WERI-Rb-1 (cell line): ENCODE measurements at regions not wholly inside any gene's neighbourhood (a gene's known extent, or its start where the extent isn't known, plus 50 kb on each side); places are given as distances from the start of the nearest gene placed in this dataset.
"Not testable (repeated sequence)": the region's sequence is repeated elsewhere in the genome, so short reads cannot be mapped to it uniquely, and the experiment has no call there.

Source experiments
- DNase-seq: peaks from one replicate; pipeline ENCODE4 v3.0.0-alpha.2; 2020
- H3K27ac ChIP-seq: fragments of 250-450 bp; sonication (Bioruptor Pico); 2 replicates; pipeline ENCODE4 v1.5.1; 2020; ENCODE audit warnings: mild to moderate bottlenecking, moderate library complexity
- H3K27me3 ChIP-seq: fragments of 250-450 bp; sonication (Bioruptor Pico); 2 replicates; pipeline ENCODE4 v1.5.1; 2021; ENCODE audit warnings: mild to moderate bottlenecking, low read depth, moderate library complexity; ENCODE audit not compliant: insufficient read depth, severe bottlenecking
- H3K36me3 ChIP-seq: fragments of 250-450 bp; sonication (Bioruptor Pico); 2 replicates; pipeline ENCODE4 v1.5.1; 2020; ENCODE audit warnings: mild to moderate bottlenecking, moderate library complexity
- H3K4me3 ChIP-seq: 2 replicates; pipeline ENCODE4 v1.5.1; 2011; ENCODE audit warnings: low read depth, mild to moderate bottlenecking, control low read depth, low read length
- H3K9me3 ChIP-seq: fragments of 250-450 bp; sonication (Bioruptor Pico); 2 replicates; pipeline ENCODE4 v1.5.1; 2021; ENCODE audit warnings: mild to moderate bottlenecking, moderate library complexity; ENCODE audit not compliant: severe bottlenecking

DNA sequence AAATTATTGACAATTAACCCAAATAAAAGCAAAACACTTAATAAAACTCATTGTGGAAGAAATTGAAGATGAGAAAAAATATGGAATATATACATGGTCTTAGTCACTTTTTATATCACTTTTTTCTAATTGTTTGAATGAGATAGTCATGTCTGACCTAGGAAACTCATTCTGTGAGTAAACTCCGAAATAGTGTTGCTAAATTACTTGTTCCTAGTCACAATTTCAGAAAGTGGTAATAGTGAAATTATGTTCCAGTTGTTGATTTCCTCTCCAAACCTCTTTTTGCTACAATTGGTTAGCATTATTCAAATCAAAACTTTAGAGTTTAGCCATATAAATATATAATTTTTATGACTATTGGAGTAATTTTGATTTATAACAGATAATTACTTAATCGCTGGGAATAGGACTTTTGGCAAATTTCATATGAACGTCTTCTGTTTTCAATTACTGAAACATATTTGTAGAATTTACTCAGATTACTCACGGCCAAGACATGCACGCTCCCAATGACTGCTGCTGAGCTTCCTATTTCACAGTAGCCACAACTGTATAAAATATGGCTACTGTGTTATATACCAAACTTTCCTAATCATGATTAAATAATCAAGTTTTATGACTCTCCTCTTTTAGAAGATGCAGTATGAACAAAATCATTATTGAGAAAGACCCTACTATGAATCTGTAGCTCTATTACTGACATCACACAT lies 583.4 kb downstream of the PRIM2 start:
- not testable (repeated sequence) for H3K4me3 ChIP-seq, DNase-seq, H3K9me3 ChIP-seq, H3K27me3 ChIP-seq, H3K27ac ChIP-seq, H3K36me3 ChIP-seq

DNA sequence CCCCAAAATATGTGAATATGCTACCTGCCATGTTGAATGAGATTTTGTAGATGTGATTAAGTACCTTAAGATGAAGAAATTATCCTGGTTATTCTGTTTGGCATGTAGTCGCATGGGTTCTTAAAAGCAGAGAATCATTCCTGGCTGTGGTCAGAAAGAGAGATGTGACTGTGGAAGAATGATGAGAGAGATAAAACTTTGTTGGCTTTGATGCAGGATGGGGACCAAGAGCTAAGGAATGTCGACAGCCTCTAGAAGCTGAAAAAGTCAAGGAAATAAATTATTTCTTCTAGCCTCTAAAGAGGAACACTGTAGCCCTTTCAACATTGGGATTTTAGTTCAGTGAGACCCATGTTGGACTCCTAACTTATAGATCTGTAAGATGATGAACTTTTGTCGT lies 584.0 kb downstream of the PRIM2 start:
- not testable (repeated sequence) for H3K4me3 ChIP-seq, H3K27me3 ChIP-seq, DNase-seq, H3K9me3 ChIP-seq, H3K36me3 ChIP-seq, H3K27ac ChIP-seq

DNA sequence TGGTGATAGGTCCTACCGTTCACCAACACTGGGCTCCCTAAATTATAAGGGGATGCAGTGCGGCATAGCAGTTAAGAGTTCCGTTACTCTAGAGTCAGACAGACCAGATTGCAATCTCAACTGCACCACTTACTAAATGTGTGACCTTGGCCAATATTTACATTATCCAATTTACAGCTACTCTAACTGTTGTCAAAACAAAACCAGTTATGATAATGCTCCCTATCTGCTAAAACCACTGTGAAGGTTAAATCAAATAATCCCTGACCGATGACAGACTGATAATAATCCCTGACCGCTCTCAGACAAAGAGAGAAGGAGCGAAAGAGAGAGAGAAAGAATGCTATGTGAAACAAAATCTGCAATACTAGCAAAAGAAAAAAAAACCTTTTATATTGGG lies 586.9 kb downstream of the PRIM2 start:
- not testable (repeated sequence) for H3K36me3 ChIP-seq, DNase-seq, H3K4me3 ChIP-seq, H3K9me3 ChIP-seq, H3K27me3 ChIP-seq, H3K27ac ChIP-seq

DNA sequence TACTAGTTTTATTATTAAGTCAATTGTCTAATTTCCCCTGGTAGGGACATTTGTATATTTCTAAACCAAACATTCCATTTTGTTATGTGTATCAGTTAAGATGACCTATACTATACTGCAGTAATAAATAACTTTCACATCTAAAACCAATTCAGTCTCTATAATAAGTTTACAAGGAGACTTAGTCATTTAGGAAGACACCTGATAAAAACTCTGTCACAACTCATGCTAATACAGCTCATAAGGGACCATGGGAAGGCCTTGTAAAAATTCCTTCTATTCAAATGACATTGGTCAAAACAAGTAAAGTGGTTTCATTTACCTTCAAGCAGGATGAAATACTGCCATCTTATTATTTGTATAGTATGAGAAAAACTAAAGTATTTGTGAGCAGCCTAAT lies 597.9 kb downstream of the PRIM2 start:
- H3K36me3 ChIP-seq, DNase-seq, H3K27me3 ChIP-seq, H3K9me3 ChIP-seq, H3K27ac ChIP-seq, H3K4me3 ChIP-seq: not testable (repeated sequence)

DNA sequence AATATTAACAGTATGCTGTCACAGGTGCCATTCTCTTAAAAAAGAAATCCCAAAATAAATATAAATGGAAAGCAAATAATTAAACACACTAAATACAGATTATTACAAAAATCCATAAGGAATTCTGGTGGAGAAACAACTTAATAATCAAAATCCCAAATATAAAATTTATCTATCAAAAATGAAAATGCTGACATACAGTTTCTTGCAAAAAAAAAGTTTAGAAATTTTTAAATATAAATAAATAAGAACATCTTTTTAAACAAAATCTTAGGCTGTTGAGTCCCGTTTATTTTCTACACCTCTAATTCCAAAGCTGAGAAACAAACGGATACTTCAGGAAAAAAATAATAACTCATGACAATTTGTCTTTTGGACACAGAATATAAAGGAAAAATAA lies 625.5 kb downstream of the PRIM2 start:
- DNase-seq, H3K4me3 ChIP-seq, H3K27me3 ChIP-seq, H3K27ac ChIP-seq, H3K9me3 ChIP-seq, H3K36me3 ChIP-seq: not testable (repeated sequence)

DNA sequence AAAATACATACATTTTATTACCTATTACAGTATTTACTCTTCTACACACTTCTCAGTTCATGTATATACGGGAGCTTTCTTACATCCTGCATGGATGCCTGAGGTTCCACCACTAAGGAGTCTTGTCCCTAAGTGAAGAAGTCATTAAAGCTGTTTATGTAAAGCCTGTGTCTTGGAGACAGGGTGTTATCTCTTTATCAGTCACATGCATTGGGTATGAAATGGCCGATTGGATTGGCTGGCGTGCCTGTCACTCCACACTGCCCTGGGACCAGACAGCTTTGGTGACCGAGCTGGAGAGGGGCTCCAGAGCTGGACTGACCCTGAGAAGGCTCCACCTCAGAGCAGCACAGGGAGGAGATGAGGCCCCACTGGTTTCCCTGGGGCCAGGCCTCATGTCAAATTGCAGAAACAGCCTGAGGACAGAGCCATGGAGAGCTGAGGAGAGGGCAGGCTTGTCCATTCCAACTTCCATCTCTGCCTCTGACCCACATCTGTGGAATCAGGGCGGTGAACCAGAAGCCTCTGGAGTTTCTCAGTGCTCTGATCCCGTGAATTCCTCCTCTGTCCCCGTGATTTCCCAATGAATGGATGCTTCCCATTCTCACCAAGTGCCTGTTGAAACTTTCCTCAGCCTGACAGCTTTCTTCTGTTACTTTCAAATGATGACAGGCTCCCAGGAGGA lies 628.8 kb downstream of the PRIM2 start:
- H3K4me3 ChIP-seq, H3K9me3 ChIP-seq, H3K27ac ChIP-seq, H3K36me3 ChIP-seq, H3K27me3 ChIP-seq, DNase-seq: not testable (repeated sequence)

DNA sequence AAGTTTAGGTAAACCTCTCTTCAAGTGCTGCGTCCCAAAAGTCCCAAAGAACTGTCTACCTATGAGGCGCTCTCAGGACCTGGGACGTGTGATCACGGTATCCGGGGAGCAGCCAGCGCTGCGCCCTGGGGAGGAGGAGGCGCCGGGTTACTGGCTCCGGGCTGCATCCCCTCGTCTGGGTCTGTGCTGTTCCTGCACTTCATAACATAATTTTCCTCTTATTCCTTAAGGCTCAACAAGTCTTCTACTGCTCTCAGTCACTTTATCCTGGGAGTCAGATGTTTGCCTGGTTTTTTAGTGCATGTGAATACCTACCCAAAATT lies 629.3 kb downstream of the PRIM2 start:
- not testable (repeated sequence) for DNase-seq

DNA sequence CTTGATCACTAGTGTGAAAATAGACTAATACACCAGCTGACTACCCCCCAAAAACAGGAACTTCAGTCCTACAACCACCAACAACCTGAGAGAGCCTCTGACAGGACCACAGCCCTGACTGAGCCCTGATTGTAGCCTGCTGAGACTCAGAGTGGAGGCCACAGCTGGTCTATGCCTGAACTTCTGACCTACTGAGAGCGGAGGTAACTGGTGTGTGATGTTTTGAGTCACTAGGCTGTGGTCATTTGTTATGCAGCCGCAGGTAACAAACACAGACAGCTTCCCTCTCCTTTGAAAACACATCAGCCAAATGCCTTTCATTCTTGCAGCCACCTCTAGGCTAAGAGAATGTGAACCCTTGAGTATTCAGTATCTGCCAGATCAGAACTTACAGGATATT lies 631.1 kb downstream of the PRIM2 start:
- H3K27ac ChIP-seq, H3K36me3 ChIP-seq, DNase-seq, H3K27me3 ChIP-seq, H3K9me3 ChIP-seq, H3K4me3 ChIP-seq: not testable (repeated sequence)

More for the DNA sequence above, 629.3 kb downstream of the PRIM2 start:
- H3K36me3 ChIP-seq, H3K4me3 ChIP-seq, H3K27ac ChIP-seq, H3K27me3 ChIP-seq, H3K9me3 ChIP-seq: not testable (repeated sequence)

DNA sequence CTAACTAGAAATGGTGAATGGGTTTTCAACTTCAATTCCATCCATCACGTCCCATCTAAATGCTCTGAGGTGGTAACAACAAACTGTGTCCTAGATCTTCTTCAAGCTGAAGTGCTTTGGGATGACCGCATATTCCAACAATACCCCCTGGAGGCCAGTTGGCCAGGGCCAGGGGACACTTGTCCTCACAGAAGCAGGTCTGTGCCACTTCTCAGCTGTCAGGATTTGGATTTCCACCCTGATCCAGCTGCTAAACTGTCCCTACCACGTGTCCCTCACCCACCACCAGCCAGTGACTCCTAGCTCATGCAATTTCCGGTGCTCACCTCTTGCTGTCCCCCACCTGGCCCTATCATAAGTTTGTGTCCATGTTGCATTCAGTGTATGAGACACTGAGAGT lies 633.0 kb downstream of the PRIM2 start:
- not testable (repeated sequence) for H3K27ac ChIP-seq, DNase-seq

DNA sequence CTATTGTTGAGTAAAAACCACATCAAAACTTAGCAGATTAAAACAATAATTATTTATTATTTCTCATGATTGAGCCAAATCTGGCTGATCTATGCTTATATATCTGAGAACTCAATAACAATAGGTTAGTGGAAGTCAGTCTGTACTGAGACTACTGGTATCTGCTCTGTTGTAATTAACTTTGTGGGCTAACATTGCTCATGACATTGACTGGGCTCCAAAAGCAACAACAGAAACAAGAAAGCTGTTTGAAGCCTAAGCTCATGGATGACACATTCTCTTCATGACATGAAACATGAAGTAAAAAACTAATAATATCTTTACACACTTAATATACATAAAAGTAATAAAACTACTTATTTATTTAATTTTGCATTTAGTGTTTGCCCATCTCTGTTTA lies 649.3 kb downstream of the PRIM2 start:
- not testable (repeated sequence) for H3K27ac ChIP-seq, H3K4me3 ChIP-seq, H3K9me3 ChIP-seq, H3K36me3 ChIP-seq, DNase-seq
- H3K27me3 ChIP-seq, result peaks cover 27% of the 10 kb centered on the region

More for the DNA sequence above, 633.0 kb downstream of the PRIM2 start:
- not testable (repeated sequence) for H3K9me3 ChIP-seq, H3K4me3 ChIP-seq, H3K27me3 ChIP-seq, H3K36me3 ChIP-seq

DNA sequence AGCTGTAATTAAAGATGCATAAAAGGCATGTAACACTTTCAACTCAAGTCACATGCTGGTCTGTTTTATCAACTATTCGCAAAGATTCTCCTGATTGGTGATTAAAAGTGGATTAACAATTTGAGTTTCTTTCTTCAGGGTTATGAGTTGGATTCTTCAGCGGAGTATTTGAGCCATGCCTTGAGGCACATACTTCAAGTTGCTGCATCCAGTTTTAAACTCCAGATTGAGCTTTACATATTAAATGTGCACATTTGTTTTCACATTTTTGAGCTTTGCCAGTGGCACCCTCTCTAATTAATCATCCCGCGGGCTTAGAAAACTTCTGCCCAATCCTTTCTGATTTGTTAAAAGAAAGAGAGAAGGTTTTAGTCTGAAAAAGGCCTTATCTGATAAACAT lies 654.5 kb downstream of the PRIM2 start:
- not testable (repeated sequence) for H3K27ac ChIP-seq, H3K4me3 ChIP-seq, H3K36me3 ChIP-seq, H3K9me3 ChIP-seq, DNase-seq
- peaks cover 25% of the 10 kb centered on the region for H3K27me3 ChIP-seq
